ENCODE measurements at regions not wholly inside any gene's neighbourhood (a gene's known extent, or its start where the extent isn't known, plus 50 kb on each side); places are given as distances from the start of the nearest gene placed in this dataset.
A peak's percentile ranks its signal among the peaks of the same experiment; 100 is the strongest.

GRCh38 chr2:144086965-144087364 is 433.0 kb downstream of the ZEB2 start:
- no peak for TF ChIP-seq CTCF (IDR thresholded peaks at IDR 0.05; ENCODE audit: insufficient read depth, low read length)
- H3K4me3 ChIP-seq (ENCODE audit: low read depth, low read length), result no peak overlapping the region
- DNase-seq (ENCODE audit: low read depth), result peak; percentile 16

- no peak for DNase-seq (ENCODE audit: low read depth)
- H3K4me3 ChIP-seq (ENCODE audit: low read depth, low read length), result no peak overlapping the region
- TF ChIP-seq CTCF (IDR thresholded peaks at IDR 0.05; ENCODE audit: insufficient read depth, low read length), result no peak
These were observed 434.9 kb downstream of the ZEB2 start for GRCh38 chr2:144085016-144085415.

DNA sequence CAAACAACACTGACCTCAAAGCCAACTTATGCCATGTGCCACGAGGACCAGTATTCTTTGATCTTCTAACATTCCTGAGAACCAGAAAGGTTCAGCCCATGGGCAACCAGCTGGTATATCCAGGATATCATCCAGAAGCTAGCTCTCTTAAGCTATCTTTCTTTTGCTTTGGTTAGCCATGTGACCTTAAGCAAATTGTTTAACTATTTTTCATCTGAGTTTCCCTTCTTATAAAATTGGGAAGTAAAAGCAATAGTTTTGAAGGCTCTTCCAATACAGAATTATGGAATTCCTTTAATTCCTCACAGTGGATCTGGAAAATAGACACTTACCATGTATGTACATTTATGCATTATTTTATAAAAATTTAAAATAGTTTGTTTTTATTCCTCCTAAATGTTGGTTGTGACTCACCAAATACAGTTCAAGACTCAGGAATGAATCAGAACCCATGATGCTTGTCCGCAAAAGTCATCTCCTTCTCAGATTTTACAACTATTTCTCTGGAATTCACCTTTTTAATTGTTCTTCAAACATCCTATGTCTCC is 435.7 kb downstream of the ZEB2 start:
- no peak for TF ChIP-seq CTCF (IDR thresholded peaks at IDR 0.05; ENCODE audit: insufficient read depth, low read length)
- DNase-seq (ENCODE audit: low read depth), result peak; percentile 59
- no peak overlapping the region for H3K4me3 ChIP-seq (ENCODE audit: low read depth, low read length)

GRCh38 chr2:144083211-144083610 is 436.7 kb downstream of the ZEB2 start:
- DNase-seq (ENCODE audit: low read depth), result peak; percentile 49
- H3K4me3 ChIP-seq (ENCODE audit: low read depth, low read length), result no peak overlapping the region
- no peak for TF ChIP-seq CTCF (IDR thresholded peaks at IDR 0.05; ENCODE audit: insufficient read depth, low read length)

GRCh38 chr2:144082777-144083176 is 437.1 kb downstream of the ZEB2 start:
- DNase-seq (ENCODE audit: low read depth), result no peak

GRCh38 chr2:144082327-144082726 is 437.6 kb downstream of the ZEB2 start:
- no peak for TF ChIP-seq CTCF (IDR thresholded peaks at IDR 0.05; ENCODE audit: insufficient read depth, low read length)
- DNase-seq (ENCODE audit: low read depth), result no peak
- no peak overlapping the region for H3K4me3 ChIP-seq (ENCODE audit: low read depth, low read length)

More at GRCh38 chr2:144082777-144083176, 437.1 kb downstream of the ZEB2 start:
- TF ChIP-seq CTCF (IDR thresholded peaks at IDR 0.05; ENCODE audit: insufficient read depth, low read length), result no peak
- no peak overlapping the region for H3K4me3 ChIP-seq (ENCODE audit: low read depth, low read length)

DNA sequence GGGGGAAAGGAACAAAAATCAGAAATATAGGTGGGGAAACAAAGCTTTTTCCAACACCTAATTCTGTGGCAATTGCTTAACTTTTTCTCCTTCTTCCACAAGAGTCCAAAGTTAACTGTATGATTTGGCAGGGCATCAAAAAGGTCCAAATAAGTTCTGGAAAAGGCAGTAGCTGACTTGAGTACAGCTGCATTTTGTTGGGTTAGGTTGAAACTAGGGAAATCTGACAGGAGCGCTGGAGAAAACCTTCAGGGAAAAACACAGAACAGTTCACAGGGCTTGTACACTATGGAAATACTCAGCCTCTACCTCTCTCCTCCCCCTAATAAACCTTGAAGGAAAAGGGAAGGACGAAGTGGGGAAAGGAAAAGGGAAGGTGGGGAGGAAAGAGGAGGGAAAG is 438.6 kb downstream of the ZEB2 start:
- no peak for TF ChIP-seq CTCF (IDR thresholded peaks at IDR 0.05; ENCODE audit: insufficient read depth, low read length)

More for the DNA sequence above, 438.6 kb downstream of the ZEB2 start:
- H3K4me3 ChIP-seq (ENCODE audit: low read depth, low read length), result no peak overlapping the region
- DNase-seq (ENCODE audit: low read depth), result no peak
